HG02970 (cell line): ENCODE measurements at regions not wholly inside any gene's neighbourhood (a gene's known extent, or its start where the extent isn't known, plus 50 kb on each side); places are given as distances from the start of the nearest gene placed in this dataset.

Experiments used
- ATAC-seq: cut with Tn5 transposase; IDR thresholded peaks from one replicate; pipeline ENCODE4 v1.9.1; 2021; ENCODE audit warnings: mild to moderate bottlenecking, moderate library complexity, moderate number of reproducible peaks; ENCODE audit not compliant: unreplicated experiment, low FRiP score

GRCh38 chr13:37944081-37944868 lies 74.7 kb upstream of the TRPC4 start:
- no peak for ATAC-seq

GRCh38 chr13:37942929-37943328 lies 73.4 kb upstream of the TRPC4 start:
- no peak for ATAC-seq

GRCh38 chr13:37934339-37935191 lies 65.0 kb upstream of the TRPC4 start:
- ATAC-seq = no peak

GRCh38 chr13:37929308-37929707 lies 59.7 kb upstream of the TRPC4 start:
- no peak for ATAC-seq

- ATAC-seq = no peak
These were observed 58.0 kb upstream of the TRPC4 start for GRCh38 chr13:37927561-37927960.

GRCh38 chr13:37925878-37926473 lies 56.4 kb upstream of the TRPC4 start:
- ATAC-seq = no peak

GRCh38 chr13:37923236-37923635 lies 53.7 kb upstream of the TRPC4 start:
- no peak for ATAC-seq

- no peak for ATAC-seq
These were observed 49.8 kb upstream of the TRPC4 start for GRCh38 chr13:37919329-37919880.
